ENCODE measurements at regions not wholly inside any gene's neighbourhood (a gene's known extent, or its start where the extent isn't known, plus 50 kb on each side); places are given as distances from the start of the nearest gene placed in this dataset.
"Not testable (repeated sequence)": the region's sequence is repeated elsewhere in the genome, so short reads cannot be mapped to it uniquely, and the experiment has no call there.

DNA sequence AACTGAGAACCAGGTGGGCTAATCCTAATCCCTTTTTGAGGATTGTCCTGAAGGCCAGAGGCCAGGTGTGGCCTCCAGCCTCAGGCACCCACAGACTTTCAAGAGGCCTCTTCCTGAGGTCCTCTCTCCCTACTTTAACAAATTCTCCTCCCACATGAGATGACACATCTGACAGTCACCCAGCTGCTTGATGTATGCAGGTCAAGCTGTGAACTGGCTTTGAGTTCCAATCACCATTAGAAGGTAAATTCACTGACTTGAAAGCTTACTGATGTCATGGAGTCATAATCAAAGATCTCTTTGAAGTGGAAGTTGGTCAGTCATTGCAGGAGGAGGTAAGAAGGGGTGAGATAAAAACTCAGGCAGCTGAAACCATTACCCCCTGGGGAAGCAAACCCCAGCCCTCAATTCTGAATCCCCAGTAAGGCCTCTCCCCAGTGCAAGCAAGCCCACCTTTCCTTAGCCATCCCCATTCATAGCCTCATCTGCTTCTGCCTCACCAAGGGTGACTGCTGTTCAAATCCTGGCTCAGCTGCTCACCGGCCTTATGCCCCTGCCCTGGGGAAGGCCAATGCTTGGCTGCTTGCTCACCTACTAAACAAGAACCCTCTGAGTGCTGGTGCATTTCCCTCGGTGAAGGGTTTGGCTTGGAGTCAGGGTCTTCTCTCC, 196.3 kb downstream of the BCL2L11 start:
- DNase-seq (ENCODE audit: low spot score), result not testable (repeated sequence)

DNA sequence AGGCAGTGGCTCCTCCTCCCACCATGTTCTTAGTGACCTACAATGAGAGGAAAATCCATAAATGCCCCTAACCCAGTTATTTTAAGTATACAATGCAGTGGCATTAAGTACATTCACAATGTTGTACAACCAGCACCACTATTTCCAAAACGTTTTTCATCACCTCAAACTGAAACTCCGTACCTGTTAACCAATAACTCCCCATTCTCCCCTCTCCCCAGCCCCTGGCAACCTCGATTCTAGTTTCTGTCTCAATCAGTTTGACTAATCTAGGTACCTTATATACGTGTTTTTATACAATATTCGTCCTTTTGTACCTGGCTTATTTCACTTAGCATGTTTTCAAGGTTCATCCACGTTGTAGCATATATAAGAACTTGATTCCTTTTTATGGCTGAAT, 198.8 kb downstream of the BCL2L11 start:
- not testable (repeated sequence) for DNase-seq (ENCODE audit: low spot score)

DNA sequence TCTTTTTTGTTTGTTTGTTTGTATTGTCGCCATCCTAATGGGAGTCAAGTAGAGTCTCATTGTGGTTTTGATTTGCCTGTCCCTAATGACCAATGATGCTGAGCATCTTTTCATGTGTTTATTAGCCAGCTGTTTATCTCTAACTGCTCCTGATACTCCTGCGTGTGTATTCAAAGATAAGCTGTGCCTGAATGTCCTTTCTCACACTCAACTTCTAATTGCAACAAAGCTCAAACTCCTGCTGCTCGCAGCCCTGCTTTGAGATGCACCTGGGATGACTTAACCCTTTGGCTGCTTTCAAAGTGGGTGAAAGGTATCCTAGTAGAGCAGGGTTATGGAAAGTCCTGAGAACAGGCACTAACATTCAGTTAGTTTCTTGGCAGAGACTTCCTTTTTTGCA, 199.6 kb downstream of the BCL2L11 start:
- DNase-seq (ENCODE audit: low spot score), result not testable (repeated sequence)

DNA sequence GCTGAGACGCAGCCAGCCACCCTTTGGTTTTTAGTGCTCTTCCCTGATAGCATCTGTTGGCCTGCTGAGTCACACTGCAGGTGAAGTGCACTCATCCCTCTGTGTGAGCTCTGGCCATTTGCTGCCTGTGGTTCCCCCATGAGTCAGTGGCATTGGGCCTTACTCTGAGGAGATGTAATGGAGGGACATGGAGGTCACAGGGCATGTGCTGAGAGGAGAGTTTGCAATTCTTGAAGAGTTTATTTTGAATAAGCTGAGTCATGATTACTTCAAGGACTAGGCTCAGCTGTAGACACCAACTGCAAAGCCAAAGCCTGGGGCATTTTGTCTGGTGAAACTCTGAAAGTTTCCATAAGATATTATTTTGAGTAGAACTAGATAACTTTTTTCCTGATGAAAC, 200.3 kb downstream of the BCL2L11 start:
- DNase-seq (ENCODE audit: low spot score), result not testable (repeated sequence)

DNA sequence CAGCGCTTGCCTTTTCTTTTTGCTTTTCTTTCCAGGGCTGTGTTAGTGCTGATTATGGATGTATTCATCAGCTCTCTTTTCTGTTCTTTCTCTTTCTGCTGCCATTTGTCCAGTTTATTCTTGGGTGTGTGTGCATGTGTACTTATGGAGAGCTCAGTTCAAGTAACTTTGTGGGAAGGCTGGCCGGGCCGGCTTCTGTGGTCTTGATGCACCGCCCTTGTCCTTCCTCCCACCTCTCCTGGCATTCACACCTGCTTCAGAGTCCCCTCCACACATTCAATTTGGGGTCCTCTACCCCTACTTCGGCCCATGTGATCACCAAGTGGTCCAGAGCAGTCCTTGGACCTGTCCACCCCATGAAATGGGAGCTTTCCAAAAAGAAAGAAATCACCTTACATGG, 202.7 kb downstream of the BCL2L11 start:
- not testable (repeated sequence) for DNase-seq (ENCODE audit: low spot score)

DNA sequence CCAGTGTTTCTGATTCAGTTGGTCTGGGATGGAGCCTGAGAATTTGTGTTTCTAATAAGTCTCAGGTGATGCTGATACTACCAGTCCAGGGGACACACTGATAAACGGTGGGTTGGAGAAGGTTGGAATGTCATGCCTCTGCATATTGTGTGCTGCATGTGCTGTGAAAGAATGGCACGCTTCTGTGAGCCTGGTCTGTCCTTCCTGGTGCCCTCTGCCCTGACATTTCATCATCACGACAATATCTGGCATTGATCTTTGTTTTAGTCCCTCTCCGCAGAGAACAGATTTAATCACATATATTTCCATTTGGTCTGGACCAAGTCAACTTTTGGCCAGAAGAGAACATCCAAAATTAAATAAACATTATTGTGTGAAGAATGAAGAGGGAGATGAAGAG, 207.0 kb downstream of the BCL2L11 start:
- not testable (repeated sequence) for DNase-seq (ENCODE audit: low spot score)

DNA sequence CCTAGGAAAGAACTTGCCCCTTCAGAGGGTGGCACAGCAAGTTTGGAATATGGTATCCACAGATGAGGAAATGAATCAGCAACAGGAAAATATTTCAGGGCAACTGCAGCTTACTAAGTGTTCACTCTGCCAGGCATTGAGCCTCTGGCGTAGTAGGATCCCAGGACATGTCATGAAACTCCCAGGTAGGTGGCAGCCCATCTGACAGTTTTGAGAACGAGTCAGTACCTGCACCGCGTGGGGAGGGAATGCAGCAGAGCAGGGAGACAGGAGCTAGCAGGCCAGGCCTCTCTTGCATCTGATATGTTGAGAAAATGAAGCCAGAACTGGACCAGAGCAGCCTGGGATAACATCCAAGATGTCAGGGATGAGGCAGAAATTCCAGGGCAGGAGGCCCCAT, 208.6 kb downstream of the BCL2L11 start:
- not testable (repeated sequence) for DNase-seq (ENCODE audit: low spot score)

DNA sequence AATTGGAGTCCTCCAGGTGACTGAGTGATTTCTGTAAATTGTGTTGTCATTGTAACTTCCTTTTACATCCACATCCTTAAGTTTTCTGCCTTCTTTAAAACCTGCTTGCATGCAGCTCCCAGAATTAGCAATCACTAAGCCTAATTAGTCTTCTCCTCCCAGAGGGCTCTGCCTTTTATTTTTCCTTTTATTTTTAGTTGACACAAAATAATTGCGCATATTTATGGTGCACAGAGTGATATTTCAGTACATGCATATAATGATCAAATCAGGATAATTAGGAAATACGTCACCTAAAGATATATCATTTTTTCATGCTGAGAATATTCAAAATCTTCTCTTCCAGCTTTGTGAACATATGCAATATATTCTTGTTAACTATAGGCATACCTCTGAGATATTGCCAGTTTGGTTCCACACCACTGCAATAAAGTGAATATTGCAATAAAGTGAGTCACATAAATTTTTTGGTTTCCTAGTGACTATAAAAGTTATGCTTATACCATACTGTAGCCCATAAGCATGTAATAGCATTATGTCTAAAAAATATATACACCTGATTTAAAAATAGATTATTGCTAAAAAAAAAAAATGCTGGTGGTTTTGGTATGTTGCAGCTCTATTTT, 210.5 kb downstream of the BCL2L11 start:
- DNase-seq (ENCODE audit: low spot score), result not testable (repeated sequence)

DNA sequence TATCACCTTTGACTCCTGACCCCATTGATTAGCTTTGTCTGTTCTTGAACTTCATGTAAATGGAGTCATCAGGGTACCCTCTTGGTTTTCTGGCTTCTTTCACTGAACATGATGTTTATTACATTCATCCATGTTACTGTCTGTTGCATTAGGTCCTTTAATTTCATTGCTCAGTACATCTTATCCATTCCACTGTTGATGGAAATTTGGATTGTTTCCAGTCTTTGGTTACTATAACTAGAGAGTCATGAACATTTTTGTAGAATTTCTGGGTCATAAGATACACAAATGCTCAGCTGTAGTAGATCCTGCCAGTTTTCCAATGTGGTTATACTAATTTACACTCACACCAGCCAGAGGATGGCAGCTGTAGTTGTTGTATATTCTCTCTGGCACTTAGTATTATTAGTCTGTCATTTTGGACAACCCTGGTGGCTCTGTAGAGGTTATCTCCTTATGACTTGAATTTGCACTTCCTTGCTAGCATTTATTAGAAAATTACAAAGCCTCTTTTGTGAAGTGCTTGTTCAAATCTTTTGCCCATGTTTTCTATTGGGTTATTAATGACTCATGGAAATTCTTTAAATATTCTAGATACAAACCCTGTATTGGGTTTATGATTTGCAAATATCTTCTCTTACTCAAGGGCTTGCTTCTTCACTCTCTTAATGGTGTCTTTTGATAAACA, 214.7 kb downstream of the BCL2L11 start:
- not testable (repeated sequence) for DNase-seq (ENCODE audit: low spot score)

DNA sequence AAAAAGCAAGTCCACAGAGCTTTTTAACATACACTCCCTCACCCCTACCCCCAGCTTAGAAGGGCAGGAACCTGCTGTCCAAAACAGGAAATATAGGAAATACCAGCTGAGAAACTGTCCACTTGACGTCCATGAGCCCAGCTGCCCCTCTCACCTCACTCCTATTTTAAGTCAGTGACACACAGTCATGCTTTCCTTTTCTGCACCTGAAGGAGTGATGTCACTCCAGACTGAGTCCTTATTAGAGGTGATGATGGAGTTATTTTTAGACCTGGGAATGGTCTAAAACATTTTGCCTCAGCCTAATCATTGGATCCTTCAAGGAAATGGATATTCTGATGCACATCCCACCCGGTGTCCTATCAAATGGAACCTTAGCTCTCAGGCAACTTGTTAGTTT, 217.8 kb downstream of the BCL2L11 start:
- not testable (repeated sequence) for DNase-seq (ENCODE audit: low spot score)

DNA sequence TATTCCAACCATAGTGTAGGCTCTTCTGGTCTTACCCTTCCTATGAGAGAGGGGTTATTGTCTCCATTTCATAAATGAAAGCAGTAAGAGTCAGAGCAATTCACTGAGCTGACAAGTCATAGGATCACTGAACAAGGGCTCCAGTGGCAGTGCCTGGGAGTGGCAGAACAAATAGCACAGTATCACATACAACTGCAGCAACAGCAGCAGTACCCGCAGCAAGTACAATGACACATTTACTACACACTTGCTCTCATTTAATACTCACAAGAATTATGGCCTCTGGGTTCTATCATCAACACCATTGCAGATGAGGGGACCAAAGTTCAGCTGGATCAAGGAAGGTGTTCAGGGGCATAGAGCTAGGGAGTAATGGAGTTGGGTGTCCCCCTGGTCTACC, 218.8 kb downstream of the BCL2L11 start:
- not testable (repeated sequence) for DNase-seq (ENCODE audit: low spot score)

DNA sequence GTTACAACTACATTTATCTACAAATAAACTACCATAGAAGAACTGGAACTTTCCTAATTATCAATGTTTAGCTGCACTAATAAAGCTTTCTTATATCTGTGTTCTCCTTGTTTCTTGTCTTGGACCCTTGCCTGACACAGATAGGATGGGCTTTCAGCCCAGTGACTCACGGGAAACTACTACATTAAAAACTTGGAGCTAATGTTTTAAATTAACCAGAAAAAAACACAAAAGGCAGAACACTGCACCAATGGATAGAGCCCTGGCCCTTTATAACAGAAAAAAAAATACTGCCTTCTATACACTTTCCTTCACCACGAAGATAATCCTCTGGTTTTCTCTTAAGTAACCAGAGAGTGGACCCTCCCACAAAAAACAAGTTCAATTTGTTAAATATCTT, 223.9 kb downstream of the BCL2L11 start:
- not testable (repeated sequence) for DNase-seq (ENCODE audit: low spot score)

DNA sequence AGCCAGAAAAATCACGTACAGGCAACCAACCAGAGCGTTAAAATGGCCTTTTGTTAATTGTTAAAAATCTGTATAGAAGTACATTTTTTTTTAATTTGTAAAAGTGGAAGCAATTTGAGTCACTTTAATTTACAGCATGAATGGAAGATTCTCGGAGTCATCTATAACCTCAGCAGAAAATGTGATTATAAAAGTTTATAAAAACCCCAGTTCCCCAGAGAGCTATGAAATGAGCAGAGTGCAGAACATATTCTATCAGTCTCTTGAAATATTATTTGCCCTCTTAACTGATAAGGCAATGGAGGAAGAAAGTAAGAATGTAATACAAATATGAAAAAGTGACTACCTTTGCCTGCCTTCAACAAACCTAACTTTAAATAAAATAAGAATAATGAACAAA, 224.7 kb downstream of the BCL2L11 start:
- DNase-seq (ENCODE audit: low spot score), result not testable (repeated sequence)

DNA sequence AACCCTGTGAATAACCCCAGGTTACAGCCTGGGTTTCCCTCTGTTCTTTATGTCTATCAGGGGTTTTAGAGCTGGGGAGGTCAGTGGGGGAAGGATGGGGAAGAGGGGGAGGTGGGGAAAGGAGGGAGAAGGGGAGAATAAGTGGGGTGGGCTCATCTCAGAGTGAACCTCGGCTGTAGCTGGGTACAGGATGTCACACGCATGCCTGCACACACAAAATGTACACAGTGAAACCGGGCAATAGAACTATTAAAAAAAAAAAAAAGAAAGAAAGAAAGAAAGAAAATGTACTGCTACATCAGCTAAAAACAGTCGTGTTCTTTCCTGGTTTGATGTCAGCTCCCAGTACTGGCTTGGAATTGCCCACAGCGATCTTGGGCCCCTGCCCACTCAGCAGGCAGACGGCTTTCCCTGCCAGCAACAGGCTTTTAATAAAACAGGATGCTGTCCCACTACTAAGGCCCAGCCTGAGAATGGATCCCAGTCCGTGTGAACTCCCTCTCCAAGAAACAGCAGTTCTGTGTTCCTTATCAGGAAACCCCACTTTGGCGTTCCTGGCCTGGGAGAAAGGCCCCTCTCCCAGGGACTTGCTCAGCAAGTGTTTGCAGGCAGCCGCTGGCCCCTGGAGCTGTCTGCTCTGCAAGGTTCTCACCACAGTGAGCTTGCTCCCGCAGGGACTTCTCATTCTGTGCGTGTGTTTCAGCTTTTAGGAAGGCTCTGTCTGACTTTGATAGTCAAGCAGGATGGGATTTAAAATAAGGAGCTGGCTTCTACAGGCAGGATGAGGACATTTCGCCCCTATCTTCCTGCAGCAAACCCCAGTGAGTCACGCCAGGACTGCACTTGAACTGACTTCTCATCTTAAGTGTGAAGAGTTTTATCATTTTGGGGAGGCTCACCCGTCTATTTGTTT, 225.6 kb downstream of the BCL2L11 start:
- DNase-seq (ENCODE audit: low spot score), result not testable (repeated sequence)

DNA sequence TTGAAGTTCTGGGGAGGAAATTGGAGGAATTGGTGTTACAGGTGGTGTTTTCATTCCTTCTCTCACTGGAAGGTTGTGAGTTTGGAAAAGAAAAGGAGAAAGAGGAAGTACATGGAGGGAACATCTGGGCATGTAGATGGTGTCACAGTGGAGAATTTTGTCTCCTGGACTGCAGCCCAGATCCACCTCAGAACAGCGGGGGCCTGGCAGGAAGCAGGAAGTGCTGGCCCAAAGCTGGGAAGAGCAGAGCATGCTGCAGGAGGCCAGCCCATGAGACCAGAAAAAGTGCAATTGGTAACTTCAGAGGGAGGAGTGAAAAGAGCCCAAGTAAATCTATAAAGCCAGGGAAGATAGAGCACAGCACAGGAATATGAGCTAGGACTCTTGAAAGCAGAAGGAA, 227.0 kb downstream of the BCL2L11 start:
- DNase-seq (ENCODE audit: low spot score), result not testable (repeated sequence)

DNA sequence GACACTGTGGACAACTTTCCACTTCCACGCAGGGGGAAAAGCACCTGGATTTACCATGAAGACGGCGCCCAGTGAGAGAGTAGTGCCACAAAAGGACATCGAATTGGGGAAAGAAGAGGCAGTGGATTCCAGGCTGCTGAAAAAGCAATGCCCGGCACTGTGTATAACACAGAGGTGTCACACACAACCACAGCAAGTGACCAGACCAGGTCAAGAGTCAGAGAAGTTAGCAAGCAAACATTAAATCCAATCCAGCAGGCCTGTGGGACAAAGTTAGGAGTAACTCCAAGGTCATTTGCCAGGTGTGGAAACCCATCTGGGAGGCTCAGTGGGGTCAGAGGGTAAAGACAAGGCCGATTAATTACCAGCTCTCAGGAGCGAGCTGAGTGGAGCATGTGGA, 227.6 kb downstream of the BCL2L11 start:
- DNase-seq (ENCODE audit: low spot score), result not testable (repeated sequence)

DNA sequence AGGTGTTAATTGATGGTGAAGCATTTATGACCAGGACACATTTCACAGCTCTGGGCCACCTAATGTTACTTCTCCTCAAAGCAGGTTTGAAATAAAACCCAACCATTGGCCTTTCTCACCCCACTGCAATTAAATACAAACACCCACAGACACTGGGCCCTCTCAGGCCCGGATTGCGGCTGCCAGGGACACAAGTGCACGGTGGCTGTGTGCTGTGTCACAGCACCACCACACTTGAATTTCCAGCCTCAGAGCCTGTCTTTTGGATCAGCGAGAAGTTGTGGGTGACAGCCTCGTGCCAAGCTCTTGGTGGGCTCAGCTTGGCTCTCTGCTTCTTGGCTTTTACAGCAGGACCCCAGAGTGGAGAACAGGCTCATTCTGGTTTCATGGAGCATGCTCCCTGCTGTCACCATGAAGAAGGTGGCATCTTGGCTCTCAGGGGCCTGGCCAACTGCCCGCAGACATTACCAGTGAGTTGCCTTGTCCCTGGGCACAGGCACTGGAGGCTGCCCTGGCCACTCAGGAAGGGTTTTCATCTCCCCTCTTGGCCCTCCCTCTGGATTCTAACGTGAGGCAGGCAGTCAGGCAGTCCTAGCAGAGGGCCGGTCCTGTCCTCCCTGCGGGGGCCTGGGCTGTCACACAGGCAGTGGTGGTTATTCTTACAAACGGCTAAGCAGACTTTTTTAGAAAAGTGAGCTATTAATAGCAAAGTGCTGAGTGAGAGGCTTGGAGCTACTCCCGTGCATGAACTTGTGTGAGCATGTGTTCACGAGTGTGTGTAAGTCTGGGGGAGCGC, 234.5 kb downstream of the BCL2L11 start:
- DNase-seq (ENCODE audit: low spot score), result not testable (repeated sequence)

DNA sequence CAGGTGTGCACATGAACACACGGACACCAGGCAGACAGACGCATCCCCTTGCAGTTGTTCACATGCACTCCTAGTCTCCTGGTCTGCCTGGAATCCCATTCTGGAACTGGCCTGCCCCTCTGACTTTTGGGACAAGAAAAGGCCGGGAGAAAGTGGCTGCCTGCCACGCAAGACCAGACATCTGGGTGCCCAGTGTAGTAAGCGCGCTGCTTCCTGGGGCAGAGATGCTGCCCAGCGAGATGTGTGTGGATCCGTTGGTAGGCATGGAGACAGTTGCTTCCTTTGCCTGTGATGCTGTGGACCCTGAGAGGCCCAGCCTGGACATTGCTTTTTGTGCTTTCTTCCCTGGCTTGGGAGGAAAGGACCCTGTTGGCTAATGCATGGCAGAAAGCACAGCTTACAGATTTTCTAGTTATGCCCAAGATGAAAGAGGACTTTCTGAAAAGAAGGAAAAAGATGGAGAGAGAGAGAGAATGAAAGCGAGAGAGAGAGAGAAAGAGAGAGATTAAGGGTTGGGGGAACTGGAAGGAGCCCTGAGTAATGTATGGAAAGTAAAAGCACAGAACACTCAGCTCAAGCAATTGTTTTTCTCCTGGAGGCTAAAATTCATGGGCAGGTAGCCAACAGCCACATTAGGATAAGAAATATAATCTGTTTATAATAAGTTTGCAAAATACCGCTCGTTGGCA, 235.3 kb downstream of the BCL2L11 start:
- DNase-seq (ENCODE audit: low spot score), result not testable (repeated sequence)

DNA sequence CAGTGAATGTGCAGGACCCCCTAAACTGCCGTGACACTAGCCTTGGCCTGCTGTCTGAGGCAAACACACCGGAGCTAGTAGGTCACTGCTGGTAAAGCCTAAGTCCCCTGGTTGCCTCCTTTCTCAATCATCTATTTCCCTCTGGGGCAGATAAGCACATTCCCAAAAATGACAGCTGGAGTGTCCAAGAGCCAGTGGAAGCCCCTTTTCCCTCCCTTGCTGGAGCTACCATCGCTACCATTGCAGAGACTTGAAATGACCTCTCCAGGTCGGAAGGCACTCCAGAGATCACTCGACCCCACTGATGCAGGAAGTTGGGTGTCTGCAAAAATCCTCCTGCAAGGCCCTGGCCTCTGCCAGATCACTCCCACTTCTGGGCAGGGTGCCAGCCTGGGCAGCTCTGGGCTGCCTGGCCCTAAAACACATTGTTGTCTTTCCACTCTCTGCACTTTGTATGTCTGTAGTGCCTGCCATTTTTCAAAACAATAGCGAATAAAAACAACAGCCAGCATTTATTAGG, 235.9 kb downstream of the BCL2L11 start:
- not testable (repeated sequence) for DNase-seq (ENCODE audit: low spot score)

DNA sequence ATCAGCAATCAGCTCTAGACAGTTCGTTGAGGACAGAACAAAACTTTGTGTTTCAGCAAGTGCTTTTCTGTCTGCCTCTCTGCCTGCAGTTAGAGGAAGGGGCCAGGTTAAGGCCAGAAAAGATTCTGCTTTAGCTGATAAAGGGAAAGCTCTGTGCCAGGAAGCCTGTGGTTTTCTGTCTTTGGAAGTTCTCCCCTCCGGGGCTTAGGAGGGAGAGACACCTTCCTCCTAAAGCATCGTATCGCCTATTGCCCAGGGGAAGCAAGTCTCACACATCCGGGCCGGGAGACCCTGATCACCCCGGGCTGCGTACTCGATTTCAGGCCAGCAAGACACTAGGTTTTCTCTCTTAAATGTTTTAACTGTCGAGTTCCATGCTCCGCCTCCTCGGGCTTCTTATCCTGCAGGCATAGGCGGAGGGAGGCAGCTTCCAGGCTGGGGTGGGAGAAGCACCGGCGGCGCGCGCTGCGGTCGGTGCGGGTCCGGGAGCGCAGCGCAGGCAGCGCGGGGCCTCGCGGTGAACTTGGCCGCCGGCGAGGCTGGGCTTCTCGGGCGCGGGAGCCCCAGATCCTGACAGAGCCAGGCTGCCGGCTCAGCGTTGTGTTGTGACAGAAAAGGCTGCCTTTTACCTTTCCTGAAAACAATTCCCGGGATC, 245.4 kb downstream of the BCL2L11 start:
- not testable (repeated sequence) for DNase-seq (ENCODE audit: low spot score)

All from cerebellar cortex (tissue), 1 donor.